SK-N-SH (cell line): ENCODE measurements at regions not wholly inside any gene's neighbourhood (a gene's known extent, or its start where the extent isn't known, plus 50 kb on each side); places are given as distances from the start of the nearest gene placed in this dataset.

Experiments
- CTCF ChIA-PET: fragments of 300-600, 350-600 bp; formaldehyde crosslinking; extraction: SDS; loops from one replicate; lab custom pipeline; 2021; lab: Yijun Ruan, JAX
- POLR2A ChIA-PET: fragments of 350-600 bp; sonication (Branson Sonifier 250); formaldehyde crosslinking; extraction: SDS; loops from one replicate; lab custom pipeline; 2020; ENCODE audit warnings: antibody characterized with exemption, inconsistent platforms; lab: Yijun Ruan, JAX
- DNase-seq: peaks from one replicate; pipeline ENCODE4 v3.0.0; 2012
- H2AFZ ChIP-seq: fragments of 200-600 bp; sonication (generic); 2 replicates; pipeline ENCODE4 v1.8.1; 2016; ENCODE audit warnings: antibody characterized with exemption, mild to moderate bottlenecking, low read depth
- H3F3A ChIP-seq: fragments of 200-600 bp; sonication (generic); replicated peaks from 2 replicates; pipeline ENCODE3; 2016; ENCODE audit warnings: antibody characterized with exemption, mild to moderate bottlenecking; ENCODE audit not compliant: insufficient read depth
- H3K27ac ChIP-seq, 2 experiments: fragments of 200-500 bp in 1 of 2; fragments of 200-600 bp in 1 of 2; sonication (Bioruptor generic) in 1 of 2; sonication (generic), shearing (Covaris generic) in 1 of 2; 2 replicates each; pipeline versions ENCODE4 v1.5.1 to v1.6.1; 2014 to 2016; ENCODE audit warnings: low read depth in 2 of 2, inconsistent platforms in 1 of 2, low read length in 1 of 2, mild to moderate bottlenecking in 1 of 2, mixed read lengths in 1 of 2
- H3K27me3 ChIP-seq: fragments of 200-600 bp; sonication (generic), shearing (Covaris generic); 2 replicates; pipeline ENCODE4 v1.6.1; 2016; ENCODE audit warnings: mixed run types; ENCODE audit not compliant: insufficient read depth
- H3K36me3 ChIP-seq, 2 experiments: fragments of 200-500 bp in 1 of 2; fragments of 200-600 bp in 1 of 2; sonication (Bioruptor generic) in 1 of 2; sonication (generic) in 1 of 2; replicated peaks in 1 of 2; 2 replicates each; pipeline versions ENCODE3 to v1.5.1; 2014 to 2016; ENCODE audit warnings: low read length in 1 of 2, mild to moderate bottlenecking in 1 of 2; ENCODE audit not compliant: insufficient read depth in 2 of 2, control insufficient read depth in 1 of 2
- H3K4me1 ChIP-seq, 2 experiments: fragments of 200-500 bp in 1 of 2; fragments of 200-600 bp in 1 of 2; sonication (Bioruptor generic) in 1 of 2; sonication (generic), shearing (Covaris generic) in 1 of 2; 2 replicates each; pipeline versions ENCODE4 v1.5.1 to v1.6.1; 2014 to 2016; ENCODE audit warnings: low read depth in 1 of 2, low read length in 1 of 2, mixed run types in 1 of 2; ENCODE audit not compliant: insufficient read depth in 2 of 2, control insufficient read depth in 1 of 2
- H3K4me2 ChIP-seq: fragments of 200-600 bp; sonication (generic), shearing (Covaris generic); 2 replicates; pipeline ENCODE4 v1.6.1; 2017; ENCODE audit warnings: mixed run types
- H3K4me3 ChIP-seq, 2 experiments: fragments of 200-500 bp in 1 of 2; fragments of 200-600 bp in 1 of 2; sonication (Bioruptor generic) in 1 of 2; sonication (generic), shearing (Covaris generic) in 1 of 2; 2 replicates each; pipeline versions ENCODE4 v1.5.1 to v1.8.1; 2014 to 2016; ENCODE audit warnings: low read depth in 2 of 2, inconsistent platforms in 1 of 2, low read length in 1 of 2, mild to moderate bottlenecking in 1 of 2, mixed read lengths in 1 of 2, moderate library complexity in 1 of 2
- H3K79me2 ChIP-seq: fragments of 200-600 bp; sonication (generic); 2 replicates; pipeline ENCODE4 v1.8.1; 2017; ENCODE audit warnings: mild to moderate bottlenecking; ENCODE audit not compliant: insufficient read depth
- H3K9ac ChIP-seq: fragments of 200-600 bp; sonication (generic); 2 replicates; pipeline ENCODE4 v1.6.1; 2017; ENCODE audit warnings: mixed run types
- H3K9me2 ChIP-seq: fragments of 200-600 bp; sonication (generic); 2 replicates; pipeline ENCODE4 v1.6.1; 2017; ENCODE audit warnings: mixed run types
- H3K9me3 ChIP-seq: fragments of 200-600 bp; sonication (generic); 2 replicates; pipeline ENCODE4 v1.6.1; 2017; ENCODE audit warnings: mixed run types, mild to moderate bottlenecking, moderate library complexity
- H4K20me1 ChIP-seq: fragments of 200-600 bp; sonication (generic); 2 replicates; pipeline ENCODE4 v1.6.1; 2017; ENCODE audit warnings: mild to moderate bottlenecking, mixed run types; ENCODE audit not compliant: insufficient read depth
- CHD2 ChIP-seq: fragments of 150-350 bp; IDR thresholded peaks from 2 replicates; pipeline ENCODE4 v1.6.1; 2018; ENCODE audit warnings: low read length; ENCODE audit not compliant: partially characterized antibody
- CTCF ChIP-seq: fragments of 200-600 bp; sonication (generic); IDR thresholded peaks from 2 replicates; pipeline ENCODE4 v1.6.1; 2017; ENCODE audit warnings: antibody characterized with exemption, mild to moderate bottlenecking, moderate library complexity
- FOXJ3 ChIP-seq: sonication (generic); formaldehyde crosslinking; IDR thresholded peaks from 2 replicates; pipeline ENCODE4 v1.5.1; 2020; ENCODE audit warnings: mild to moderate bottlenecking, missing genetic modification reagents
- GABPA ChIP-seq: IDR thresholded peaks from 2 replicates; pipeline ENCODE4 v1.4.0; 2012; ENCODE audit warnings: low read depth, mild to moderate bottlenecking
- POLR2AphosphoS5 ChIP-seq: IDR thresholded peaks from 2 replicates; pipeline ENCODE4 v1.6.1; 2012; ENCODE audit warnings: low read depth, low read length
- REST ChIP-seq: IDR thresholded peaks from 2 replicates; pipeline ENCODE4 v1.6.1; 2012; ENCODE audit warnings: mild to moderate bottlenecking, low read depth, low read length, moderate library complexity
- SIN3A ChIP-seq: IDR thresholded peaks from 2 replicates; pipeline ENCODE4 v1.6.1; 2012; ENCODE audit warnings: low read depth, mild to moderate bottlenecking, low read length, moderate library complexity, borderline replicate concordance
- TEAD4 ChIP-seq: IDR thresholded peaks from 2 replicates; pipeline ENCODE4 v1.4.0; 2012; ENCODE audit warnings: mild to moderate bottlenecking, borderline replicate concordance; ENCODE audit not compliant: insufficient read depth
- WGBS: methylation state at CpG from one replicate; pipeline ENCODE4 v1.1.6; 2017; ENCODE audit warnings: low lambda C conversion rate; 5-methylcytosine and 5-hydroxymethylcytosine counted together
- TF ChIP-seq, protein P1 (sequence below): IDR thresholded peaks from 2 replicates; pipeline ENCODE4; 2012
- TF ChIP-seq, protein P2 (sequence below): IDR thresholded peaks from 2 replicates; pipeline ENCODE4 v1.4.0; 2012; ENCODE audit warnings: low read depth, borderline replicate concordance

DNA sequence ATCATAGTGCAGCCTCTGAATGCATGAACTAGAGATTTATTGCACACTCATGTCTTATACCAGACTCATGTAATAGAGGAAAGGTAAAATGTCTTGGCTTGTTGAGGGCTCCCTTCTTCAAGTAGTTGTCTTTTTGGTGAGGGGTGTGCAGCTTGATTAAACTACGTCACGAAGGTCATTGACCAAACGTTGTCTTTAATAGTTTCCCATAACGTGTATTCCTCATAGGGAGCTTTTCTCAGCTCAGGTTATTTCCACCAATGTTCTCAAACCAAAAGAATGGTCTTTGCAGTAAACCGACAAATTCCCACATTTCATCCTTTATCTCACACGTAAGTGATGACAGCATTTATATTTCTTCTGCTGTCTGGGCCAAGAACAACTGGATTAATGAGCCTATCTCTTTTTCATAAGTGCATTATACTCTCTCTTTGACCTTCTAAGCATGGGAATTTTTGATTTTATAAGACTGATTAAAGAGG, 547.7 kb upstream of the ZEB2 start:
- ChIA-PET POLR2A (no interaction called here), CTCF (interaction anchor here (1.2 kb wide), 1 partner anchor 45 kb away, joined by 4 read pairs; no protein-coding TSS in a partner anchor)
- Histone ChIP-seq H3K4me2 (no peak overlapping the region), H3K4me3 (no peak overlapping the region), H3F3A (no peaks in the 10 kb centered on the region), H3K4me1 (no peaks in the 10 kb centered on the region), H3K9me3 (no peaks in the 10 kb centered on the region), H4K20me1 (no peaks in the 10 kb centered on the region), H2AFZ (no peak overlapping the region), H3K9me2 (no peaks in the 10 kb centered on the region), H3K9ac (no peak overlapping the region), H3K27me3 (no peaks in the 10 kb centered on the region), H3K27ac (no peak overlapping the region), H3K36me3 (no peaks in the 10 kb centered on the region), H3K79me2 (no peaks in the 10 kb centered on the region)
- WGBS = 84% methylated on average over 6 of the region's 6 CpGs
- TF ChIP-seq, protein P1, sequence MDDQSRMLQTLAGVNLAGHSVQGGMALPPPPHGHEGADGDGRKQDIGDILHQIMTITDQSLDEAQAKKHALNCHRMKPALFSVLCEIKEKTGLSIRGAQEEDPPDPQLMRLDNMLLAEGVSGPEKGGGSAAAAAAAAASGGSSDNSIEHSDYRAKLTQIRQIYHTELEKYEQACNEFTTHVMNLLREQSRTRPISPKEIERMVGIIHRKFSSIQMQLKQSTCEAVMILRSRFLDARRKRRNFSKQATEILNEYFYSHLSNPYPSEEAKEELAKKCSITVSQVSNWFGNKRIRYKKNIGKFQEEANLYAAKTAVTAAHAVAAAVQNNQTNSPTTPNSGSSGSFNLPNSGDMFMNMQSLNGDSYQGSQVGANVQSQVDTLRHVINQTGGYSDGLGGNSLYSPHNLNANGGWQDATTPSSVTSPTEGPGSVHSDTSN = no peak
- TF ChIP-seq REST (no peak), GABPA (no peak)
- no peak for DNase-seq

DNA sequence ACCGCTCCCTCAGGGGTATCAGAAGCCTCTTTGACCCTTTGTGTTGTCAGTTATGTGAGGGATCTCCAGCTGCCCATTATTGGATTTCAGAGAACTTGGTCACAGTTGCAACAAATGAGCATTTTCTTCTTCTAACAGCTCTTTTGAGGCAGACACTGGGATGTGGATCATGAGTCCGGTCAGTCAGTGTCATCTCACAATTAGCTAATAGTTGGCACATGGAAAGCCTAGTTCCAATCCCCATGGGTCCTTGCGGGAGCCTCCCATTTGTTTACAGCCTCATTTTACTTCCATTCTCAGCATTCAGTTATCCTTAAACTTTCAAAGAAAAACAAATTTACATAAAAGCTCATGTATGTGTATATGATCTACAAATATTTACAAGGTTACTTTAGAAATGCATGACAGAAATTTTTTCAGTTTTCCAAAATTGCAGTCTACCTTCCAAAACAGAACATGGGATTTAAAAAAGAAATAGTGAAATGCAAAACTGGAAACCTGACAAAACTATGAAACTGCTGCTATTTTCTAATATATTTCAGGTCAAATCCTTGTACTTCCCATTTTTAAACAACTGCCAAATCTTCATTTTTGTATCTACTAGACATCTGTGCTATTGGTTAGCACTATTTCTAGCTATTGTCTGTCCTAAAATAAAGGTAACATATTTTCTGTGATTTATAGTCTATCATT, 547.1 kb upstream of the ZEB2 start:
- H3K27ac ChIP-seq = no peak overlapping the region
- no peak for DNase-seq
- ChIA-PET POLR2A (no interaction called here), CTCF (interaction anchor here (1.2 kb wide), 1 partner anchor 45 kb away, joined by 4 read pairs; no protein-coding TSS in a partner anchor)
- no peak overlapping the region for H3K4me2 ChIP-seq
- TF ChIP-seq, protein P2, sequence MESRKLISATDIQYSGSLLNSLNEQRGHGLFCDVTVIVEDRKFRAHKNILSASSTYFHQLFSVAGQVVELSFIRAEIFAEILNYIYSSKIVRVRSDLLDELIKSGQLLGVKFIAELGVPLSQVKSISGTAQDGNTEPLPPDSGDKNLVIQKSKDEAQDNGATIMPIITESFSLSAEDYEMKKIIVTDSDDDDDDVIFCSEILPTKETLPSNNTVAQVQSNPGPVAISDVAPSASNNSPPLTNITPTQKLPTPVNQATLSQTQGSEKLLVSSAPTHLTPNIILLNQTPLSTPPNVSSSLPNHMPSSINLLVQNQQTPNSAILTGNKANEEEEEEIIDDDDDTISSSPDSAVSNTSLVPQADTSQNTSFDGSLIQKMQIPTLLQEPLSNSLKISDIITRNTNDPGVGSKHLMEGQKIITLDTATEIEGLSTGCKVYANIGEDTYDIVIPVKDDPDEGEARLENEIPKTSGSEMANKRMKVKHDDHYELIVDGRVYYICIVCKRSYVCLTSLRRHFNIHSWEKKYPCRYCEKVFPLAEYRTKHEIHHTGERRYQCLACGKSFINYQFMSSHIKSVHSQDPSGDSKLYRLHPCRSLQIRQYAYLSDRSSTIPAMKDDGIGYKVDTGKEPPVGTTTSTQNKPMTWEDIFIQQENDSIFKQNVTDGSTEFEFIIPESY = no peak
- no peak for TF ChIP-seq FOXJ3
- no peak for TF ChIP-seq CHD2
- TF ChIP-seq GABPA = no peak
- TF ChIP-seq, protein P1 = no peak
- no peak for TF ChIP-seq SIN3A
- TF ChIP-seq CTCF = no peak
- TF ChIP-seq TEAD4 = no peak
- no peak for TF ChIP-seq POLR2AphosphoS5
- no peaks in the 10 kb centered on the region for H3K9me2 ChIP-seq
- no peaks in the 10 kb centered on the region for H4K20me1 ChIP-seq
- no peak overlapping the region for H2AFZ ChIP-seq
- no peaks in the 10 kb centered on the region for H3K9me3 ChIP-seq
- 98% methylated on average over 3 of the region's 3 CpGs for WGBS
- H3K27me3 ChIP-seq = no peaks in the 10 kb centered on the region
- no peaks in the 10 kb centered on the region for H3K36me3 ChIP-seq
- H3K4me1 ChIP-seq = no peaks in the 10 kb centered on the region
- H3F3A ChIP-seq = no peaks in the 10 kb centered on the region
- H3K79me2 ChIP-seq = no peaks in the 10 kb centered on the region
- no peak overlapping the region for H3K9ac ChIP-seq
- H3K4me3 ChIP-seq = no peak overlapping the region
